HPDE6-E6E7 (cell line): ENCODE measurements at regions not wholly inside any gene's neighbourhood (a gene's known extent, or its start where the extent isn't known, plus 50 kb on each side); places are given as distances from the start of the nearest gene placed in this dataset.
"Not testable (repeated sequence)": the region's sequence is repeated elsewhere in the genome, so short reads cannot be mapped to it uniquely, and the experiment has no call there.

Experiments used
- DNase-seq: peaks from one replicate; pipeline ENCODE4 v3.0.0; 2011; ENCODE audit warnings: missing footprints; ENCODE audit errors: extremely low spot score

DNA sequence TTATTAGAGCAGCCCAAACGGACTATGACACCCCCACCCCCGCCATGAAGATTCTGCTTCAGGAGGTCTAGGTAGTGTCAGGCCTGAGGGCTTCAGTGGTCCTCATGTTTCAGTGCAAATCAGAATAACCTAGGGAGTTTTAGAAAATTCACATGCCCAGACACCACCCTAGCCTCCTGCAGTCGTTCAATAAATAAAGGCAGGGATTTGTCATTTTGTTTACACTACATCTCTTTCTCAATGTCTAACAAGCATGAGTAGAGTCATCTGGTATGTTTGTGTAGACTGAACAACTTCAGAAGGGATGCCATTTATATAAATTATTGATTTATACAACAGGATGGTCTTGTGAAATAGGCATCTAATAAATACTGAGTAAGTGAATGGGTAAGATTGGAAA lies 112.1 kb upstream of the SERPINE2 start:
- no peak for DNase-seq

DNA sequence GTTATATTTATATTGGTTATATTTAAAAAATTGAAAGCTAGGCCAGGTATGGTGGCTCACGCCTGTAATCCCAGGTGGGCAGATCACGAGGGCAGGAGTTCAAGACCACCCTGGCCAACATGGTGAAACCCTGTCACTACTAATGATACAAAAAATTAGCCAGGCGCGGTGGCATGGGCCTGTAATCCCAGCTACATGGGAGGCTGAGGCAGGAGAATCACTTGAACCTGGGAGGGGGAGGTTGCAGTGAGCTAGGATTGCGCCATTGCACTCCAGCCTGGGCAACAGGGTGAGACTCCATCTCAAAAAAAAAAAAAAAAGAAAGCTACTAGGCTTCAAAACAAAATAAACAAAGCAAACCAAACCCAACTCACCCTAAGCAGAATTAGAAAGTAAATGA lies 109.0 kb upstream of the SERPINE2 start:
- DNase-seq, result not testable (repeated sequence)

DNA sequence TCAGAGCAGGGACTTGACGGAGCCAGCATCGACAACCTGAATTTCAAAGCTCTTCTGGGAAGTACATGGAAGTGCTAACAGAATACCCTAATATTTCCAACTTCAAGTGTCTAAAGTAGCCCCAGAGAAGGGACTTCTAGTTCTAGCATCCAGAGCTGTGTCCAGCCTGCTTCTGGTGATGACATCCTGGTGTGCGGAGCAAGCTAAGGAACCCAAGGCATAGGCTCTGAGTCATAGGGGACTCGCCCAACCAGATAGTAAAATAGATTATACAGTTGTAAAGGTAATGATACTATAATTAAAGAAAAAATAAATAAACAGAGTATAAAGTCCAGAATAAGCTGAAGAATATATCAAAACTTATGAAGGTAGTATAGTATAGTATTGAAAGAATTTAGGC lies 108.1 kb upstream of the SERPINE2 start:
- peak; percentile 34 for DNase-seq

DNA sequence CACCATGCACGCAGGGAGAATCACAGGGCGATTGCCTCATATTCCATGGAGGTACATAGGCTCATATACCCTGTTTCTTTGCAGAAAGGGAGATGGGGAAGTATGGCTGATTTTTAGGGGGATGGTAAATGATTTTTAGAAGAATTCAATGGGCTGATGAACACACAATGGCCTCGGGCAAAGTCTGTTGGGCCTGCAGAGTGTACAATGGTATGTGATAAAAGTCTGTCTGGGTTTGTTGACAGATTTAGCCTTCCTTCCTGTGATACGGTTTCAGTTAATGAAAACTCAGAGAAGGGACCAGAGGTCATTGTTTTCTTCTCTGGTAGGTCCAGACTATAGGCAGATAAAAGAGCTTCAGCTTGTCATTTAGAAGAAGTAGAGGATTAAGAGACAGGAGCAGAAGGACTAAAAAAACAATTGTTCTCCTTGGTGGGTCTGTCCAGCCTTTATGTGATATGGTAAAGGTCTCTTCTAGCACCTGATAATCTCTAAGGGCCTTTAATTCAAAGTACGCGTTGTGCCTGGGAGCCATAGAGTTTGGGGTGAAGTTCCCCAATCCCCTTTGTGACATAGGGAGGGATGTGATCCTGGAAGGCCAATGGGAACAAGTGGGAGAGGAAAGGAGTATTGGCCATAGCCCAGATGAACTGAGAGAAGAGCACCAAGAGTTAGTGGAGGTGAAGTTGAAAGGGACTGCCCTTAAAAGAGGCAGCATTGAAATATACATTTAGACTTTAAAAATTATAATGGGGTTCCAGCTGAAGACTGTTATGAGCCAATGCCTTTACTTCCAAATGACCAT lies 107.5 kb upstream of the SERPINE2 start:
- no peak for DNase-seq

DNA sequence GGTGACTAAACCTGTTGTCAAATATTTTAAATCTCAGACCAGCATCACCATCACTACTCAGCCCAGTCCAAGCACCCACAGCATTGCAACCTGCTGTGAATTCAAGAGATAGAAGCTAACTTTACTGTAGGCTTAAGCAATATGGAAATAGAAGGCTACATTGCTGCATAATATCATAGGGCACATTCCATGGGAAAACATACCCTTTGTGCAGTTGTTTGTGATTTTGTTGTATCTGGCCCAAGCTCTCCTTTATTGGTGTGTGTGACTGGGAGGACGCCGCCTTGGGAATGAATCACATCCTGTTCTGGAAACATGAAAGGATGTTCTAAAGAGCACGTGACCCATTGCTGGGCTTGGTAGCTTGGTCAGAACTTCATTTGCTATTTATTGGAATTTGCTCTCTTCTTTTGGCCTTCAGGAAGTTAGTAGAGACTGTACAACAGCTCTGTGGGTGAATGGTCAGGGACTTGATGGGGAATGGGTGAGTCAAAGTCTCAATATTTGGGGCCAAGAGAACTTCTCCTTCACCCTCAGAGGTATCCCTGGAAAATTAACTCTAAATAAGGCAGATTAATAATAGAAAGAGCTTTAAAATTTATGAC lies 106.8 kb upstream of the SERPINE2 start:
- peak; percentile 28 for DNase-seq

DNA sequence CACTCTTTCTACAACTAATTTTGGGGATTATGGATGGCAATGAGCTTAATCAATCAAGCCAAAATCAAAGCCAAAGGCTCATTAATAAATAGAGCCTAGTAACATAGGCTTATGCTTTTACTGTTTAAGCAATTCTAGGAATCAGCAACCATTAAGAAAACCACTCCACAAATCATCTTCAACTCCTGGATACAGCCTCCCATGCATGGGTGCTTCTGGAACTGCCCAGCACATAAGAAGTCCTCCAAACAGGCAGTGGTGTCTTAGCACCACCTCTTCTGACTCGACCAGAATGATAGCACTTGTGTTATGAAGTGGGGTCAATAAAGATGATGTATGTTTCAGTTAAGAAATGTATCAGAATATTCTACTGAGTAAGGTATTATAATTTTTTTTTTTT lies 104.4 kb upstream of the SERPINE2 start:
- no peak for DNase-seq

DNA sequence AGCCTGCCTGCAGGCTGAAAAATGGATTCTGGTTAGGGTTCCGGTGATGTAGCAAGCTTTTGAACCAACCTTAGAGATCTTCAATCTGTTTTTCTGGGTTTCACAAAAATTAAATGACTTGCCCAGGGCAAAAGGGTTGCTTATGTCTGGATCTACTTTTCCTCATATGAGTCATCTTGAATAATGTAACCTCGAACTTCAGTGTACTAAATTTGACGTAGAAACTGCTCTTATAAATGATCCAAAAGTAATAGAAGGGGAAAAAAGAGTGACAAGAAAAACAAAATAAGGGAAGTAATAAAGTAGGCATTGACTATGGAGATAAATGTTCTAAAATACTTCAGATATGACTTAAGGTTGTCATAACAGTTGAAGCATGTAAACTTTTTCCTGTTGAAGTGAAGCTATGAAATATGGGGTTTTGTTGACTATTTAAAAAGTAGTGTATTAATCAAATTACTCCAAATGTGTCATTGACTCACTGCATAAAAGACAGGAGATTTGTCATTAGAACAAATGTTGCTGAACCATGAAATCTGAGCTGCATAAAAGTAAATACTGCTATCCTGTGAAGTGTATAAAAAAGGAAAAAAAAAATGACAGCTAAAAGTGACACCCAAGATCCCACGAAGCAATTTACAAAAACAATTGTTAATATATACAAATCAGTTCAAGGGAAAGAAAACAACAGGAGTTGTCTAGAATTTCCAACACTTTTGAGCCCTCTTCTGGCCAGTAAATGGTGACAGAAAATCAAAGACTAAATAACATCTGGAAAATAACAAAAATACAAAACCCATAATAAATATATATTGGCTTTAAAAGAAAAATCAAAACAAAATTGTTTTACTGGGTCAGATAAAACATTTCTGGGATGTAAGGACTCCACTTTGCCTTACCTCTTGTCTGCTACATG lies 103.6 kb upstream of the SERPINE2 start:
- DNase-seq, result peak; percentile 67

DNA sequence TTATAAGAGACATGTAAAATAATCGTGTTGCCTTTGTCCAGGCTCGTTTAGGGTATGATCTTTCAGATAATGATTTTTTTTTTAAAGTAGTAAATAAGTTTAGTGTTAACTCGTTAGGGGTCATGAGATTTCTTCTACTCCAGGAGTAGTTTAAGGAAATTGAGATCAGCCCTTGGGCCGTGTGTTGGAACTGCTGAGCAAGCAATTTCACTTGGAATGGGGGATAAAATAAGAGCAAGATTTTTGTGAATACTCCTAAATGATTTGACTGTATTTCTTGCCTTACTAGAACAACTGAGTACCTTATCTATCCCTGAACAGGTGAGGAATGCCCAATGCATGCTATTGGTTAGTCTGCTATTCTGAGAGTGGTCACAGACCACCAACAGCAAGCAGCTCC lies 102.2 kb upstream of the SERPINE2 start:
- no peak for DNase-seq

DNA sequence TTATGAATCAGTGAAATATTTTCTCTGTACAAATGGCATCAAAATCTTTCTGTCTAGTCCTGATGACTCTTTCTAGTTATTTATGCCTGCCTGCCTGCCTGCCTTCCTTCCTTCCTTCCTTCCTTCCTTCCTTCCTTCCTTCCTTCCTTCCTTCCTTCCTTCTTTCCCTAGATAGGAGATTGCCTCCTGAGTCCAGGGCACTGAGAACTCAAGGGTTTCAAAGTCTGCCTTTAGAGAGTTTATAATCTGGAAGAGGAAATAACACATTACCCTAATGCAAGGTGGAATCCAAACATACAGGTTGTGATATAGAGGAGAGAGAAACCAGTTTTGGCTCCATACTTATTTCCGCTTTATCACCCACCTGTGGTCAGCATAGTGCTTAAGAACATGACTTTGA lies 98.1 kb upstream of the SERPINE2 start:
- no peak for DNase-seq

DNA sequence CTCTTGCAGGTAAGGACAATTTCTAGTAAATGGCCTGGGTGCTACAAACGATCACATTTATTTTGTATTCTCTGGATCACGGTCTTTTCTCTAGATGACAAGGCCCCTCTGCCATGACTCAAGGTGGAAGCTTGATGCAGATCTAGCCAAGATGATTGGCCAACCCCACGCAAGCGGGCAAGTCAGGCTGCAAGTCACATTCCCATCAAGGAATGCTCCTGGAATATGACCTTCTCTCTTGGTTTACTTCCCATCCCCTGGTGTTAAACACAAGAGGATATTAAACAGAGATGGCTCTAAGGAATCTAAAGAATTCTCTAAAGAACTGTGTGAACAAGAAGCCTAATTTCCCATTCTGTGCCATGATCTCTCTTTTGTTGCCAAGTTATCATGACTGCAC lies 97.3 kb upstream of the SERPINE2 start:
- DNase-seq, result no peak

DNA sequence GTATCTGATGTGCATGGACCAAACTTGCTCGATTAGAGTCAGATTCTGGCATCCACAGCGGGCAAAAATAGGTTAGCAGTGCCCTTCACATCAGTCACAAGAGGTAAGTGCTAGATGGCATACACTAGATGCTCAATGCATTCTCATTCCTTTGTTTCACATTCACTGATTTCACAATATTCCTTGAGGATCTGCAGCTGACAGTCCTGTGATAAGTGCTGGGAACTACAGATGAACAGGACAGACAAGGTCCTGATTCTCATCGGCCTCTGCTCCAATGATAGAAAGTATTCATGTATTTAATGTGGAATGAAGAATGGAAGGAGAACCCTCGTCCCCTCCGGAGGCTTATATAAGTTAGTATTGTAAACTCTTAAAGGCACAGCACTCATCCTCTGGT lies 96.8 kb upstream of the SERPINE2 start:
- DNase-seq, result no peak

DNA sequence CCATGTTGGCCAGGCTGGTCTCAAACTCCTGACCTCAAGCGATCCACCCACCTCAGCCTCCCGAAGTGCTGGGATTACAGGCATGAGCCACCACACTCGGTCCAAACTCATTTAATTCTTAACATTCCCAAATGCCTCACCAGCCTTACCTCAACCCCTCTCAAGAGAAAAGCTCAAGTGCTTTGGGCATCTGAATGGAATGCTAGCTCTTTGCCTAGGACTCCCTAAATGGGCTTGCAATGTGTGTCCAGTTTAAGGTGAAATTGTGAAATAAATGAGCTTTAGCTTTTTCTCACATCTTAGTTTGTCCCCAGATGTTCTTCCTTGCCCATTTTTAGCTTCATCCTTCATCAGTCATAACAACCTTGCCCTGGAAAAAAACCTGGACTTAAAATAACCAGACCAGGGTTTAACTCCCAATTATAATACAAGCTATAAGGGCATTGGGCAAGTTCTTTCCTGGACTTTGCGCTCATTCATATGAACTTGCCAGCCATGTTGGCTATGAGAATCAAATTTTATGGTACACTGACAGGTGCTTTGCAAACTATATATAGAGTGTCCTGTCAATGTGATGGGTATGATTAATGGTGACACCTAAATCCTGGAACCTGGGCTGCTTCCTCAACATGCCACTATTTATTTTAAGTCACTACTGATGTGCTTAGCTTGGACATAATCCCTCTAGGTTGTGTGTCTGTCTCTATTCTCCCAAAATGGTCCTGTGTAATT lies 95.1 kb upstream of the SERPINE2 start:
- no peak for DNase-seq

DNA sequence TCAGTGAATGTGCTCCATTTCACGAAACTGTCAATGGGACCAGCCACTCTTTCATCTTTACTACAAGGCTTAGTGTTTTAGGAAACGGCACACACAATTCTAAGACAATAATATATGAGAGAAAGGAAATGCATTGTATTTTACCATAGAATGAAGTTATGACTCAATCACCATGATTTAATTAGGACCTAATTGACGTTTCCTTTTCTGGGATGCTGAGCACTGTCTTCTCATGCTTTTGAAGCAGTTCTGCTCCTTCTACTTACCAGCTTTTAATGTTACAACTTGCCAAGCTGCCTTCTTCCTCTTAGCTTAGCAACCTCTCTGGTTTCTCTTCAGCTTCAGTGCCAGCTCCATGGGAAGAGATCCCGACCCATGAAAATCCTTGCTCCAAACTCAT lies 94.3 kb upstream of the SERPINE2 start:
- no peak for DNase-seq

DNA sequence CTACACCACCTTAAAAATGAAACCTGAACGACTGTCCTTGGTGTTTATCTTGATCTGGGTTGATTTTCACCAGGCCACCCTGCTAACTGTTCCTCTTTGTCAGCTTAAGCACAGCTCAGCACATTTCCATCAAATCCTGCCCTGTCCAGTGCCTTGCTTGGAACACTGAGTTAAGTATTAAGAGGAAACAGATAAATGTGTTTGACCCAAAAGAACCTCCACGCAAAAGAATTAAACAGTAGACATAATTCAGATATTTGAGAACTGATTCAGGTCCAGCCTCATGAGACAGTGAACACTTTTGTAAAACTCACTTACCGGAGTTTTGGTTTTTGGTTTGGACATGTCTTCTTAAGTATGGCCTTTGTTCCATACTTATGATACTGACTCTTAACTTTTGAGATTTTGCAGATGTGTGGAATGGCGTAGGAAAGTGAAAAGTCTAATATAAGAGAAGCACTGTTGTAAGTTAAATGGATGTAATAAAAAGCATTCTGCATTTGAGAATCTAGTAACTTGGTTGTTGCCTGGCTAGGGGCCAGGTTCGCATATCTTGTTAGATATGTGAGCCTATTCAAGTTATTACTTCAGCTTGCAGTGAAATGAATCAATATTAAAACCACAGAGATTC lies 88.9 kb upstream of the SERPINE2 start:
- no peak for DNase-seq

DNA sequence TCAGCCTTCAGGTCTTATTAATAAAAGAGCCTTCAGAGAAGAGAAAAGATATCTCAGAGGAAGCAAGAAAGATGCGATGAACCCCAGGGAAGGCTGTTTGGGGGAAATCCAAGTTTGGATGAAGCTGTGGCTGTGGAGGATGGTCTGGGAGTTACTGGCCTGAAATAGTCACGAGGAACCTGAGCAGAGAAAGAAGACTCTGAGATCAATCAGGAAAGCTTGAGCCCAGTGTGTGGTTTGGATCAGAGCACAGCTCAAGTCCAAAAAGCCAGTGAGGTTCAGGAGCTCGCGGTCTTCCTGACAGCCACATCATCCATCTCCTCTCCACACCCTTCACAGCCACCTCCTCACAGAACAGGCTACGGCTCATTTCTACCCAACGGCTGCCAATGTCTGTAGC lies 87.4 kb upstream of the SERPINE2 start:
- DNase-seq, result no peak

DNA sequence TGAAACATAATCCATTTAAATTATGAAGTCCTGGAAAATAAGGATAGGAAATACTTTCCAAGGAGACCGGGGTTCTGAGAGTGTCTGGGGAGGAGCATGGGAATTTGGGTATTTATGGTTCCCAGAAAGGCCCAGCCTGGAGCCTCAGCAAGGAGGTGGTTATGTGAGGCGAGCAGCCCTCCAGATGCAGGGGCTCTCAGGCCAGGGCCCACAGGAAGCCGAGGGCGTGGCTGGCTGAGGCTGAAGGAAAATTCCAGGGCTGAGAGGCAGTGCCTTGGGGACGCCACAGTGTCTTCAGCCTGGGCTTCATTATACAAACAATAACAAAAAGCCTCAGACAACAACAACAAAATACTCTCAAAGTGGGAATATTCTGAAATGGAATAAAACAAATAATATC lies 86.9 kb upstream of the SERPINE2 start:
- no peak for DNase-seq

DNA sequence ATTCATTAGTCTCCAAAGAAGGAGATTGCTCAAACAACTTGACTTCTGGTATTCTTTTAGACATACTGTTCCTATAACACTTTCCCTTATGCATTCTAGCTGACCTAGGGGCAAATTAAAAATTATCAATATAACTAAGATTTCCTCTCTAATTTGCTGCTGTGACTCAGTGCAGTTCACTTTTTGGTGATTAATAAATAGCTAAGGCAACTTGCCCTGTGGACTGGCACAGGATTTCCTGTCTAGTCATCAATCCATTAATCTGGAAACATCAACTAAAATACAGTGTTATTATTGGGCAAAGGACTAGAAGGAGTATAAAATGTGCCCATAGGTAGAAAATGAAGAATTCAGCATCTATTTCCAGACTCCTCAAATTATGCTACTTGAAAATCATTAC lies 83.5 kb upstream of the SERPINE2 start:
- no peak for DNase-seq

DNA sequence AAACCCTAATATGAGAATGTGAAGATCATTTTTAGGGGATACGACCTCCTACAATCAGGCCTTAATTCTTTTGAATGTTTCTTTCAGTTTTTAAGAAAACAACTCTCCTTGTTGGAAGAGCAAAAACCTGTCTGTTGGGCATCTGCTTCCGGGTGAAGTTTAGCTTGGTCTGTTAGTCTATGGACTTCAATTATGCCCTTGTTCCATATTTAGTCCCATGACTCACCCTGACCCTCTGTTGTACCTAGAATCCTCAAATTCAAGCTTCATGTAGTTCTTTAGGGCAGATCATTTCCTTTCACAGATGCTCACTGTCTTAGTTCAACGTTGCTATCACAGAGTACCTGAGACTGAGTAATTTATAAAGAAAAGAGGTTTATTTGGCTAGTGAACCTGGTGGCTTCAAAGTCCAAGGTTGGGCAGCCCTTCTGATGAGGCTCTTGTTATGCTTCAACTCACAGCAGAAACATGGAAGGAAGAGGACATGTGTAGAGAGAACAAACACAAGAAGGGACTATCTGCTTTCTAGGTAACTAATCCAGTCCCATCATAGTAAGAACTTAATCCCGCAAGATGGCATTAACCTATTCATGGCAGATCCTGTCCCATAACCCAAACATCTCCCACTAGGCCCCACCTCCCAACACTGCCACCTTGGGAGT lies 82.5 kb upstream of the SERPINE2 start:
- DNase-seq, result no peak

DNA sequence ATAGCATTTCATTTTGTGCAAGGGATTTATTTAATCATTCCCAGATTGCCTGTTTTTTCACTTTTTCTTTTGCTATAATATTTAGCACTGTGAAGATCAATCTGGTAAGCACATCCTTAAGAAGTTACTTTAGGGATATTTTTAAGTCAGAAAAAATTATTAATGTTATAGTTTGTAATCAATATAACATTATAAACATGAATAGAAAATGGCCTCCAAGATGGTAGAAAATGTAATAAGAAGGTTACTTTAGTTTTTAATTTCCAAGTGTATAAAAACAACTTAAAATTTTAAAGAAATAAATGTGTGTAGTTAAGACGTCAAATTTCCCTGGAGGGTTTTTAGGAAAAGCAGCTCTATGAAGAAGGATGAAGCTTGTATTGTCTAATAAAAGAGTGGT lies 81.9 kb upstream of the SERPINE2 start:
- DNase-seq, result no peak

DNA sequence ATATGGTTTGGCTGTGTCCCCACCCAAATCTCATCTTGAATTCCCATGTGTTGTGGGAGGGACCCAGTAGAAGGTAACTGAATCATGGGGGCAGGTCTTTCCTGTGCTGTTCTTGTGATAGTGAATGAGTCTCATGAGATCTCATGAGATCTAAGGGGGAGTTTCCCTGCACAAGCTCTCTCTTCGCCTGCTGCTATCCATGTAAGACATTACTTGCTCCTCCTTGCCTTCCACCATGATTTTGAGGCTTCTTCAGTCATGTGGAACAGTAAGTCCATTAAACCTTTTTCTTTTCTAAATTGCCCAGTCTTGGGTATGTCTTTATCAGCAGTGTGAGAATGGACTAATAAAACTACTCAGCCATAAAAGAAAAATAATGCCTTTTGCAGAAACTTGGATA lies 80.8 kb upstream of the SERPINE2 start:
- DNase-seq, result not testable (repeated sequence)

DNA sequence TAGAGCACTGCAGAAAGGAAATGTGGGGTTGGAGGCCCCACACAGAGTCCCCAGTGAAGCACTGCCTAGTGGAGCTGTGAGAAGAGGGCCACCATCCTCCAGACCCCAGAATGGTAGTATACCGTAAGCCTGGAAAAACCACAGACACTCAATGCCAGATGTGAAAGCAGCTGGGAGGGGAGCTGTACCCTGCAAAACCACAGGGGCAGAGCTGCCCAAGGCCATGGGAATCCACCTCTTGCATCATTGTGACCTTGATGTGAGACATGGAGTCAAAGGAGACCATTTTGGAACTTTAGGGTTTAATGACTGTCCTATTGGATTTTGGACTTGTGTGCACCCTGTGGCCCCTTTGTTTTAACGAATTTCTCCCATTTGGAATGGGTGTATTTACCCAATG lies 75.3 kb upstream of the SERPINE2 start:
- no peak for DNase-seq
